C1 segment of cervical spinal cord (tissue), 14 donors: ENCODE measurements at regions not wholly inside any gene's neighbourhood (a gene's known extent, or its start where the extent isn't known, plus 50 kb on each side); places are given as distances from the start of the nearest gene placed in this dataset.
"Not testable (repeated sequence)": the region's sequence is repeated elsewhere in the genome, so short reads cannot be mapped to it uniquely, and the experiment has no call there.

Experiments used
- DNase-seq, 14 donors: peaks; one replicate each; lab custom pipeline; 2025; lab: John Stamatoyannopoulos, UW

DNA sequence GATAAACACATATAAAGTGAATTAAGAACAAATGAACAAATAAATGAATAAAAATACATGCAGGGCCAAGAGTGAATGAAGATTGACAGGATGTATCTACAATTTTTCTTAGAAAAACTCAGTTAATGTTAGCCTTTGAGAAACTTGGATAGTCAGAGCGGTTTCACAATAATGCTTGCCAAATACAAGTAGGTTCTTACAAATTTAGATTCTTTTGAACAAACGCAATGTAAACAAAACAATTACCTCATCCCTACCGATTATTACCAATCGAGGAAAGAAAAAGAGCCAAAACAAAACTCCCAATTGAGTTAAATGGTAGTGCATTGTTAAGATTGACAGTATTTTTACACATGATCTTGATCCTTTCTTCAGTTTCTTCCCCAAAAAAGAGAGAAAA, 176.9 kb upstream of the DEPDC1 start:
- DNase-seq: no peak

DNA sequence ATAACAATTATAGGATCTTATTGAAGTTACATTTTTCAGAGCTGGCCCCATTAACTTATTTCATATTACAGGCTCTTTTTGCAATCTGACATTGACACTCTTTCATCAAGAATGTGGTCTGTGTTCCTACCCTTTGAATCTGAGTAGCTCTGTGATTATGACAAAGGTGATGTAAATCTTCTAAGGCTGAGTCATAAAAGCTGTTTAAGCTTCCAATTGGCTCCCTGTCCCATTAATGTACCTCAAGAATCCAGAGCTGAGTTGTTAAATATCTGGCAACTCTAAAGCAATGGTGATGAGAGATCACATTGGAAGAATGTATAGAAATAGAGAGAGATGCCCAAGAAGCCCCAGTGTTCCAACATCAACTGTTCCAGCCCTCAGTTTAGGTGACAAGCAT, 178.5 kb upstream of the DEPDC1 start:
- no peak for DNase-seq

DNA sequence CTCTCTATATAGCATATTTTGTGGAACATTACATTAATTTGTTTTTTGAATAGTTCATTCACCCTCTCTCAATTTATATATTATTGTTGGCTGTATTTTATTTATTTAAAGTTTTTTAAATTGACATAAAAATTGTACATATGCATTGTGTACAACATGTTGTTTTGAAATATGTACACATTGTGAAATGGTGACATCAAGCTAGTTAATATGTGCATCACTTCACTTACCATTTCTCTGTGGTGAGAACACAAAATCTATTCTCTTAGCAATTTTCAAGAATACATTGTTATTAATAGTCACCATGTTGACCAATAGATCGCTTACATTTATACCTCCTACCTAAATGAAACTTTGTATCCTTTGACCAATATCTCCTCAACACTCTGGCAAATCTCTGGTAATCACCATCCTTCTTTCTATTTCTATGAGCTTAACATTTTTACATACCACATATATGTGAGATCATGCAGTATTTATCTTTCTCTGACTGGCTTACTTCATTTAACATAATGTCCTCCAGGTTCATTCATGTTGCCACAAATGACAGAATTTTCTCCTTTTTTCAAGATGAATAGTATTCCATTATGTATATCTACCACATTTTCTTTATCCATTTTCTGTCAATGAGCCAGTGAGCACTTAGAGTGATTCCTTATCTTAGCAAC, 180.9 kb upstream of the DEPDC1 start:
- no peak for DNase-seq

DNA sequence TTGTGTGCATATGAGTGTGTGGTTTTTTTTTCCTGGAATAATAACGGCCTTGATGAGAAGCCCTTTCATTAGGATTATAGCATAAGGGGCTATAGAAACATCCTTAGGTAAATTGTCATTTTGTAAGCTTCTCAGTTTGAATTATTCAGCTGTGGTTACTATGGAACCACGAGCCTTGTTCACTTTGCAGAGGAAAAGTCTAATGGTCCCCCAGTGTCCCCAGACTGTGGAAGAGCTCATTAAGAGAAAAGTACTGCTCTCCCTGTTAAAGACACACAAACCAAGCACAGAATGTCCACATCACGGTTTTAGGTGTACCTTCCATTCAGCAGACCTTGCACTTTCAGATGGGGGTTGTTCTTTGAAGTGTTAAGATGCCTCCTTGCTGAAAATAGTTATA, 199.3 kb upstream of the DEPDC1 start:
- no peak for DNase-seq

DNA sequence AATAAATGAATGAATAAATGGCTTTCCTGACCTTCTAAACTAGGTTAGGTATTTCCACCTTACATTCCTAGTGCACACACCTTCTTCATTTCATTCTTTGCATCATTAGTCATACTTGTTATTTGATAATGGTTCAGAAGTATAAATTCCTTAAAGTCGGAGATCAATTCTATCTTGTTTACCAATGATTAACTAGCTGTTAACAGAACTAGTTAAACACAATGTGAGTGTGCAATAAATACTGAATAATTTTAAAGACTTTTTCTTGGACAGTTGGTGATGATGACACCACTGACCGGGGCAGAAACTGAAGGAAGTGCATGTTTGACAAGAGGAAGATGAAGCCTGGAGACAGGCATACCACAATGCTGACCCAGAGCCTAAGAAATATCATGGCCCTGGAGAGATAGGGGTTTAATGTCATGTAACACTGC, 207.1 kb upstream of the DEPDC1 start:
- DNase-seq: no peak

DNA sequence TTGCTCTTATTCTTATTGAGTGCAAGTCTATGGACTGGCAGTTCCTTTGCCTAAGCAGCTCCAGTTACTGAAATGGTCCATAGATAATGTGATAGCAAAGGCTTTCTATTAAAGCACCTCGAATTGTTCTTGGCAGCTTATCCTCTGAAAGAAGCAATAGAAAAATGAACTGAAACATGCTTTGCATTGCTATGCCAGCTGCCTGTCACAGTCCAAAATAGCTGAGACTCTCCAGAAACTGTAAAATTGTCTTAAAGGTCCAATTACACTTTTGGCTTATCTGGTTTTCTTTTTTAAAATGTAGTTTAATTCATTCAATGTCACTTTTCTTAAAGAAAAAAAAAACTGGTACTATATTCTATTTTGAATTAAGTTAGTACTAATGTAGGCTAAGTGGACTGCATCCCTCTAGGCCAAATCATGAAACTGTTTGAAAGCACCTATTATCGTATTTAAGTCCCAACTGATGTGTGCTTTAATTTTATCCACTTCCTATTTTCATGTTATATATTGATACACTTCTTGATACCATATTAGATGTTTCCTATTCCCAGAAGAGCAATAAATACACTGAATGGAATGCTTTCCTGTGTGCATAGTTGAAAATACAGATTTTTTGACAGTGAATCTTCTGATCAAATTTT, 208.0 kb upstream of the DEPDC1 start:
- no peak for DNase-seq

DNA sequence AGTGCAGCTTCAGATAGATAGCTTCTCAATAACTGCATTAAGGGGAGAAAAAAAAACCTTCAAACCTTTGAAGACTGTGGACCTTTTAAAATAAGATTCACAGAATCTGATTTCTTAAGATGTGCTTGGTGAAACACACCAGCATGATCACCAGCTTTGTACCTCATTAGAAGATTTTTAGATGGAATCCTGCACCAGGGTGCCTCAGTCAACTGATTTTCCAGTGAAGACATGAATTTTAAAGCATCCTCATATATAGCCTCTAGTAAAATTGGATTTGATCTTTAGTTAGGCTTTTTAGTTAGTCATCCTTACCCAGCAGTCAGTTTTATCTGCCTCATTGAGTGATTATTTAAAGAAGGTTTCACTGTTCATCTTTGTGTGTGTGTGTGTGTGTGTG, 208.6 kb upstream of the DEPDC1 start:
- no peak for DNase-seq

DNA sequence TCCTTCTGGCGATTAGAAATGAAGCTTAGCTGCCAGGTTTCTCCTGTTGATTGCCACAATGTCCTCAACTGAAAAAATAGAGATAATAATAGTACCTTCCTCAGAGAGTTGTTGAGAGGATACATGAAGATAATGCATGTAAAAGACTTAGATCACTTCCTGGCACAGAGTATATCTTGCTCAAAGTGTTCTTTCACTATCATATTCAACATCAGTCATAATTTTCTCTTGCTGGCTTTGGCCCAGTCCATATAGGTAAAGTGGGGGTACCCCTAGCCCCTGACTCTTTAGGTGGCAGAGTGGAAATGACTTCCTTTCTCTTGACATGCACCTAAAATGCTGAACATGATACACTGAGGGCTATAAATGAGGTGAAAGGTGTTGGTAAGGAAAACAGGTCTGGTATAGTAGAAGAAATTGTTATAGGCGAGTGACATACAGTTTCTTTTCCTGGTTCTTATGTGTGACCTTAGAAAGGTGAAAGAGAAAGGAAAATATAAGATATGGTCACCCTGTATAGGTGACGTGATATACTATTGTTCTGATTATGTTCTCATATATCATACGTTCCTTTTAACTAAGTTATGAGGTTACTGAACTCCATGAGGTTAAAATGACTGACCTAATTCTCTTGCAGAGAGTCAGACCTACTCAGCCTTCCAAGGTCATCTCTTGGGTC, 209.9 kb upstream of the DEPDC1 start:
- DNase-seq: no peak

DNA sequence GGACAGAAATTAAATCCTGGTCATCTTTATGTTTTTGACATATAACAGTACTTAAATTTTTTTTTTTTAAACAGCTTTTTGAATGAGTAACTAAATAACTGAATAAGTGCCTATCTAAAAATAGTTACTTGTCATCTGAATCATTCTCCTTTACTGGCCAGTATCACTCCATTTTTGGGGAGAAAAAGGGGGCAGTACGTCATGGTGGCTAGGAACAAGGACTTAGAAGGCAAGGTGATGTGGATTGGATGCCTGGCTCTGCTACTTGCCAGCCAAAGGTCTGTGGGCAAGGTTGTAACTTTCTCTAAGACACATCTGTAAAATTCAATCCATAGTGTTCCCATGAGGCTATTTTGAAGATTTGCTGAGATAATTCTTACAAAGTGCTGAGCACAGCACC, 220.4 kb upstream of the DEPDC1 start:
- DNase-seq: no peak

DNA sequence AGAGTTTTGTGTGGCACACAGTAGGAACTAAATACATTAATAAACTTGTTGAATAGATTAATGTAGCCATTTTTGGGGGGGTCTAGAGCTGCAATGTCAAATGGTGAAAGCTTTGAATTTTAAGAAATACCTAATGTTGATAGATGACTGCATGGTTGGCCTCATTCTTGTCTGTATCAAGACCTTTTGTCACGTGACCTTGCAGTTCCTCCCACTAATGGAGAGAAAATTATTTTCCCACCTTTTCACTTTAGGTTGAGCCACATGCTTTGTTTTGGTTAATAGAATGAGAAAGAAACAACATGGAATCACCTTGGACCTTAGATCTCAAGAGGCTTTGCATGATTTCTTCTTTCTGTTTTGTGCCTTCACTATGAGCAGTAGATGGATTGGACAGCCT, 223.6 kb upstream of the DEPDC1 start:
- no peak for DNase-seq

DNA sequence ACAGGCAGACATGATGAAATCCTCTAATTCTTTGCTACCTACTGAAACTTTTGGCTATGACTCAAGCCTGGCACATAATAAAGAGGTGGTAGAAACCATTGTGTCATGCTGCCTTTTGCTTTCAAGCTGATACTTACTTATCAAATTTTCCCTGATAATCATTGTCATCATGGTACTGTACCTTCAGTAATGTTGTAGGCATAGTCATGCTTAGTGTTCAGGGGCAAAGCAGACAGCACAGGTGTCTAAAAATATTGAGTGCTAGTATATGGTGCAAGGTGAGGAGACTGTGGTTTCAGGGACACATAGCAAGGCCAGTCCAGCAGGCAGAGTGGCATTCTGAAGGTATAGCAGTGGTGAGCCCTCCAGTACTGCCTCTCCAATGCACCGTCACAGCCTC, 226.9 kb upstream of the DEPDC1 start:
- no peak for DNase-seq

DNA sequence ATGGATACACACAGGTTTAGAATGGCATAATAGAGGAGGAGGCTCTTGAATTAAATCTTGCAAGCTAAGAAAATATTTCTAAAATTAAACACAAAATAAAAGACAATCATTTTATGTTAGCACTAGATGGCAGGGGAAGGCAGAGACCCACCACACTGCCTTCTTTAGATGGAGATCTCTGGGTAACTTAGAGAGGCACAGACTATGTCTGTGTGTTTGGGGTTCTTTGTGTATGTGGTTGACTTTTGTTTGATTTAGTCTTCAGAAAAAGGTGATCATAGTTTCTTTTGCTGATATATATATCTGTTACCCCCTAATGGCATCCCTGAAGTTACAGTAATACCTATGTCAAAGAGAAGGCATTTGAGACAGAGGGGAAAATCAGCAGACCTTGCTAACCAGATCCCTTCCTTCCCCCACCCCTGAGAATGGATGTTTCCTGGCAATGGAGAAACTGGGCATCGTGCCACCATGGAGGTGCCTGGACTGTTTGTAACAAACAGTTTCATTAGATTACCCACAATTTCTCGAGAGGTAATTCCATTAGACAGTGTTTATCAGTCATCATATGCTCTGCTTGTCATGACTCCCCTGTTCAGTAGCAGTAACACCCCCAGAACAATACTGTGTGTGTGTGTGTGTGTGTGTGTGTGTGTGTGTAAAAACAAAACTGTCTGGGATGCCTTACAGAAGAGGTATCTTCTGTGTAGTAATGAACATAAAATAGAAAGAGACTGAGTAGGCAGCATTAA, 228.3 kb upstream of the DEPDC1 start:
- no peak for DNase-seq

DNA sequence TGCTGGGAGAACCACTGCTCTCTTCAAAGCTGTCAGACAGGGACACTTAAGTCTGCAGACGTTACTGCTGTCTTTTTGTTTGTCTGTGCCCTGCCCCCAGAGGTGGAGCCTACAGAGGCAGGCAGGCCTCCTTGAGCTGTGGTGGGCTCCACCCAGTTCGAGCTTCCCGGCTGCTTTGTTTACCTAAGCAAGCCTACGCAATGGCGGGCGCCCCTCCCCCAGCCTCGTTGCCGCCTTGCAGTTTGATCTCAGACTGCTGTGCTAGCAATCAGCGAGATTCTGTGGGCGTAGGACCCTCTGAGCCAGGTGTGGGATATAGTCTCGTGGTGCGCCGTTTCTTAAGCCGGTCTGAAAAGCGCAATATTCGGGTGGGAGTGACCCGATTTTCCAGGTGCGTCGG, 242.6 kb upstream of the DEPDC1 start:
- DNase-seq: not testable (repeated sequence)

DNA sequence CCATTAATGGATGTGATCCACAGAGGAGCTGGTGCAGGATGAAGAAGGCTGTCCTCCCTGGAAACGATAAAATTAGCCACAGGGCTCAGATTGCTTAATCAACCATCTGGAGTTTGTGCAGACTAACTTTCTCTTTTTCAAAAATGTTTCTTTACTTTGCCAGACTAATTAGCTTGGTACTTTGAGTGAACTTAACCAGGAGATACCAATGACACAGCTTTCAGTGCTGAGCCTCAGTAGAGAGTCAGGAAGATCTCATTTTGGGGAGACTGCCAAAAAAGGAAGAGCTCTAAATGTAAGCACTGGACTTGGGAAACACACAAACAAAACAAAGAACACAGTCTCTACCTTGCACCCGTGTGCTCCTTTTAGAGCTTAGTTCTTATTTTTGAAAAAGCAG, 248.1 kb upstream of the DEPDC1 start:
- DNase-seq: no peak

DNA sequence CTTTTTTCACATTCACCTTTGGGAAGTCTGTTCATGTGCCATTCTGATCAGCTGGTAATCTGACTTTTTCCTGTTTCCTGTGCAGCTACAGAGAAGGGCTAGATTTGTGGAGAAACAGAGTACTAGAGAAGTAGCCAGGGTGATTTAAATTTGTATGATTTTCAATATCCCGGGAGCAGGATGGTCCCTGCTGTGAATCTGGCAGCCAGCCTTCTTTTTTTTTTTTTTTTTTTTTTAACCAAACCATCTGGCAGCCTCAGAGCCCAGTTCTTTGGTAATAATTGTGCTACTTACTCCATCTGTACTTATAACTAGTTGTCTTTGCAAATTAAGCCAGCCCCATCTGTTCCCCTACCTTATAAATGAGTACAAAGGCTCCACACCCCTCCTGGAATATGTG, 248.6 kb upstream of the DEPDC1 start:
- DNase-seq: no peak

DNA sequence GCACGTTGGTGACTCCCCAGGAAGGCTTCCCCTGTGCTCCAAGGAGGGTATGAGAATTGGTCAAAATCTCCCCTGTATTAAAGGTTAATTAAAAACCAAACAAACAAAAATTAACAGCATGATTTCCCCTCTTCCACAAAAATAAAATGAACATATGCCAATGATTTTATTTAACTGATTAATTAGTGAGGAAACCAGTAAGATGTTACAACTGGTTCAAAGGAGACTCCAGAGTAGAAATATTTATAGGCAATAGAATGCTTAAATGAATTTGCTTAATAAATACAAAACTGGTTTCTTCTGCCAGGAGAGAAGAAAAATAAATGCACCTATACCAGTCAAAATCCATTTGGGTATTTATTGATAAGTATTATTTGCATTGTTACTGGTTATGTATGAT, 249.5 kb upstream of the DEPDC1 start:
- no peak for DNase-seq

DNA sequence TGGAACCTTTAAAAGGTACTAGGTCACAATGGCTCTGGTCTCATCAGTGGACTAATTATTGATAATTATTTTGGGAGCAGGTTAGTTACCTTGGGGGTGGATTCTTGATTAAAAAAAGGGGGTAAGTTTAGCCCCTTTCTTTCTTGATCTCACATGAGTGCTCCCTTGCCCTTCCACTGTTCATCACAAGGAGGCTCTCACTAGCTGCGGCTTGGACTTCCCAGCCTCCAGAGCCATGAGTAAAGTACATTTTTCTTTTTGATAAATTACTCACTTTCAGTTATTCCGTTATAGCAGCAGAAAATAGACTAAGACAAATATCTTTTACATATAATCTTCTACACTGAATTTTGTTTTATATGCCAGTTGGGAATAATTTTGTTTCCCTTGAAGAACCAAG, 254.8 kb upstream of the DEPDC1 start:
- no peak for DNase-seq

DNA sequence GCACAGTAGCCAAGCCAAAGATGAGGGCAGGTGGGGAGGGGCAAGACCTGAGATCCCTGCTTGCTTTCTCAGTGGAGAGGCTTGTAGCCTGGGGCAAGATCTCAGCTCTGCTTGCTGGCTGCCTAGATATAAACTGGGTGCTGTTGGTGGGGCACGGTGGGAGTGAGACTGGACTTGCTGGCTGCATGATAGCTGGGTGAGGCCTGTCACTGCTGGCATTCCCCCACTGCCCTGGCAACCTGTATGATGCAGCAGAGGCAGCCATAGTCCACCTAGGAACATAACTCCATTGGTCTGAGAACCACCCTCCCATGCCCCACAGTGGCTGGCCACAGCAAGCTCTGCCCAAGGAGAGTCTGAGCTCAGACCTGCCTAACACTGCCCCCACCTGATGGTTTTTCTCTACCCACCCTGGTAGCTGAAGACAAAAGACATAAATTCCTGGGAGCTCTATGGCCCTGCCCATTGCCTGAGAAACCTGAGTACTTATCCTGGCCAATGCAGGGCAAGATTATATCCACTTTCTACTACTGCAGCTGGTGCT, 261.9 kb upstream of the DEPDC1 start:
- DNase-seq: no peak

DNA sequence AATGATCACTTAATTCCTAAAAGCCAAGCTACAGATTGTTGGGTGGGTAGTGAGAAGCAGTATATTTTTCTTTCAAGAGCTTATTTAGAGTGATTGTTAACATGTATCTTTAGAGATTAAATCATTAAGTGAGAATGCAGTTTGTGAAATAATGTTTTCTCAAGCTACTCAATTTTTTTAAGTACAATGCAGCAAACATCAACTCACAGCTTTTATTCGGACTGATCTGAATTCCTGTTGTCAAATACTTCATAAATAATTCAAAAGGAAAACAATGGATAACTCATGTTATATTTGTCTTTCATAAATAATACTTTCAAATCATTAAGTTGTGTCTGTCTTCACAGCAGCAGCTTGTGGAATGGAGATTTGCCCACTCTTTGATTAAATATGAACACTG, 271.1 kb upstream of the DEPDC1 start:
- DNase-seq: no peak

DNA sequence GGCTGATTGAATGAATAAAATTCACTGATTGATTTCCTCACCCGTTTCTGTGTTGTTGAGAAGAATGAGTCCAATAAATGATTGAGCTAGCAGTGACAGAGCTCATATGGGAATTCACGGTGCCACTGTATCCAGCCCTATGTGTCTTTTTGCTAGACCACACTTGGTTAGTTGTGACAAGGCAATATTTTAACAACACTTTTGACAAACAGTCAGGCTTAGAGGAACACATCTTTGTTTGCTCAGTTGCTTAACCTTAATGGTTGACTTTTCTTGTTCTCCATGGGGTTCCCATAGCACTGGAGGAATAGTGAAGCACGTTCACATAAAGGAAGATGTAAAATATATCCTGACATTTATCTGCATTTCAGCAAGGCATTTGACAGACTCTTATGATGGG, 273.9 kb upstream of the DEPDC1 start:
- DNase-seq: no peak

DNA sequence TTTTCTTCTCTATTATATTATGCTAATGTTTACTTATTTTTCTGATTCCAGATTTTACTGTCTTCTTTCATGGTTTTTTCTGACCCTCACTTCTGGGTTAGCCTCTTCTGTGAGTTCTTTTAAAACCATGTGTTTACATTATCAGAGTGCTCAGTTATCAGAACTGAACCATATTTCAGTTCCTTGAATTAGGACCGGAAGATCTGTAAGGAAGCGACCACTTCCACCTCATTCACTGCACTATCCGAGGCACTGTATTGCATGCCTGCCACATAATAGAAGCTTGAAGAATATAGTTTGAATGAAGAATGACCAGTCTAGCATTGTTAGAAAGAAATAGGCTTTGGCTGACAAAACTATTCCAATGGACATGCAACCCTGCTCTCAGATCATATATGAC, 281.0 kb upstream of the DEPDC1 start:
- no peak for DNase-seq

DNA sequence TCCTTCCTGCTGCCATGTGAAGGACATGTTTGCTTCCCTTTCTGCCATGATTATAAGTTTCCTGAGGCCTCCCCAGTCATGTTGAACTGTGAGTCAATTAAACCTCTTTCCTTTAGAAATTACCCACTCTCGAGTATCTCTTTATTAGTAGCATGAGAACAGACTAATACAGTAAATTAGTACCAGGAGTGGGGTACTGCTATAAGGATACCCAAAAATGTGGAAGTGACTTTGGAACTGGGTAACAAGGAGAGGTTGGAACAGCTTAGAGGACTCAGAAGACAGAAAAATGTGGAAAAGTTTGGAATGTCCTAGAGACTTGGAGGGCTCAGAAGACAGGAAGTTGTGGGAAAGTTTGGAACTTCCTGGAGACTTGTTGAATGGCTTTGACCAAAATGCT, 283.0 kb upstream of the DEPDC1 start:
- DNase-seq: not testable (repeated sequence)
